Stimulated activated CD8-positive, alpha-beta memory T cell treated with anti-CD3 and anti-CD28 coated beads, Interleukin-4, amount 100 ng/mL, for 48 hours (primary cell): ENCODE measurements at regions not wholly inside any gene's neighbourhood (a gene's known extent, or its start where the extent isn't known, plus 50 kb on each side); places are given as distances from the start of the nearest gene placed in this dataset.

Experiments used
- DNase-seq: peaks from one replicate; pipeline ENCODE4 v3.0.0-alpha.2; 2020

DNA sequence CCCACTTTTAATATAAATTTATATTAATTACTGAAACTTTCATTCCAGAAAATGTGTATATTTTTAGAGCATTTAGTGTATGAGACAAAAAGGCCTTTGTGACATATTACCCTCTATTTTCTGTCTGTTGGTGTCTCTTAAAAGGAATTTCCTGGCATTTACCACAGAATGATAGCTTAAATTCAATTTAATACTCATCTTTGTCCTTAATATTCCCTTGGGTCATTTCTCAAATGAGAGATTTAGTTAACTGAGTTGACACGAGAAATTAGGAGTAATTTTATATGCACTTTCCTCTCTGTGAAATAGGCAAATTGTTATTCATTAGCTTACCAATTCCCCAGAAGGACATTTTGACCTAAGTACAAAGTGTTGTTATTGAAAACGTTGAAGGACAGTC lies 101.7 kb upstream of the CTTNBP2 start:
- no peak for DNase-seq

- no peak for DNase-seq
Observed at GRCh38 chr7:117975476-117975875, 102.2 kb upstream of the CTTNBP2 start.

DNA sequence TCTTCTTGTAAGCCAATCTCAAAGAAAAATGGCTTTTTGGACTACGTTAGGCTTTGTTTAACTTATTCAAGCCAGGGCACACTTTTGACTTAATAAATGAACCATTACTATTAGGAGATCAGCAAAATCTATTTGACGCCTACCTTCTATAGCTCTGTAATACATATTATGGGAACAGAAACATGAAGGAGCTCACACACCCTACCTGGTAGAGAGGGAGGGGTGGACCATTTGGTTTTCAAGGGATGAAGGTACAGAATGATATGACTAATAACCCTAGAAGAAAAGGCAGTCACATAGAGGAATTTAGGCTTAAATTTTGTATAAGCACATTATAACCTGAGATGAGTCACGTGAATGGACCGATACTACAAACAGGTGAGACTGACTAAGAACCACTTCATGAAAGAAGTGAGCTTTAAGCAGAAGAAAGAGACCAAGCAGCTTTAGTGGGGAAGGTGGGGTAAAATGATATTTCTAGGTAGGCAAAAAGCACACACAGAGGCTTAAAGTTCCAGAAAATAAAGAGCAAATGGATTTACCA lies 106.8 kb upstream of the CTTNBP2 start:
- no peak for DNase-seq

GRCh38 chr7:117982071-117983055 lies 109.1 kb upstream of the CTTNBP2 start:
- no peak for DNase-seq

- DNase-seq = no peak
Observed at GRCh38 chr7:117986645-117987269, 113.5 kb upstream of the CTTNBP2 start.

DNA sequence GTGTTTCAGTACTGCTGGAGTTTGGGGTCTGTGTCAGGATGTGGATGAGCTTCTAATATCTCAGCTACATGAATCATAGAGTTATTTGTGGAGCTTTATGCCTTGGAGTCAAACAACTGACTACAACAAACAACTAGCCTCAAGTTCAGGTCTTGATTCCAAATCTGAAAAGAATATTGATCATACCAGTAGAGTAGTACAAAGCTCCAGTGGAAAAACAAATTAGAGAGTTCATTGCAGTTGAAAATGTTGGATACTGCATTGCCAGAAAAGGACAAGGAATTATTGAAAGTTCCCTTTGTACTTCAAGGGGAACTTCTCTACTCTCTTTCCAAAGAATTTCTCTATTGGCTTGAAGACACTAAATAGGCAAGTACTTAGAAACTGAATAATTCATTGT lies 117.6 kb upstream of the CTTNBP2 start:
- DNase-seq = no peak

DNA sequence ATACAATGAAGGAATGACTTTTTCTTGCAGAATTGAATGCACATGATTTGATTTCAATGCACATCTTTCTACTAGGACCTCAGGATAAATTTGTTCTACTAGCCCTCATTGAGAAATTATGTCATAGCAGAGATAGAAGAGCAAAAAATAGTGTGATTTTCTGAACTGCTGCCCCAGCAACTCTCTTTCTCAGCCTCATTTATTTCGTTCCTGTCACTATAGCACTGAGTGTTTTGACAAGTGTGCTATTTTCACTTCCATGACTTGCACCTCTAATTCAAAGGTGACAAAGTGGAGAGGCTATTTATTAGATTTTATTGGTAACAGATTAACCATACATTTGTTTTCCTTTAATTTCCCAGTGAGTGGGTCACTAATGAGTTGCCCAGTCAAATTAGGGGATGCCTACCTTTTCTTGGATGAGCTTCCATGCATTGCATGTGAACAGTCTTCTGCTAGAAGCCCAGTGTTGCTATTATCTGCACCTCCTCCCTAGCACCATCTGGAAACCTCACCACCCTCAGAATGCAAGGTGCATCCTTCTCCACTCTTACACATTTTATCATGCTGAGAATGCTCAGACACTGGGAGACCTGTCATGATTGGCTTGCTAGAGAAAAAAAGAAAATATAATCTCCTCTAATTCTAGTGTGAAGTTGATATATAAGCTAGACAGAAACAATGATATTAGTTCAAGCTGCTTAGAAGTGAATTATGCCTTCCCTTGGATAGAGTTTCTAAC lies 119.6 kb upstream of the CTTNBP2 start:
- DNase-seq = no peak

GRCh38 chr7:117993377-117994003 lies 120.2 kb upstream of the CTTNBP2 start:
- DNase-seq = peak; percentile 24

DNA sequence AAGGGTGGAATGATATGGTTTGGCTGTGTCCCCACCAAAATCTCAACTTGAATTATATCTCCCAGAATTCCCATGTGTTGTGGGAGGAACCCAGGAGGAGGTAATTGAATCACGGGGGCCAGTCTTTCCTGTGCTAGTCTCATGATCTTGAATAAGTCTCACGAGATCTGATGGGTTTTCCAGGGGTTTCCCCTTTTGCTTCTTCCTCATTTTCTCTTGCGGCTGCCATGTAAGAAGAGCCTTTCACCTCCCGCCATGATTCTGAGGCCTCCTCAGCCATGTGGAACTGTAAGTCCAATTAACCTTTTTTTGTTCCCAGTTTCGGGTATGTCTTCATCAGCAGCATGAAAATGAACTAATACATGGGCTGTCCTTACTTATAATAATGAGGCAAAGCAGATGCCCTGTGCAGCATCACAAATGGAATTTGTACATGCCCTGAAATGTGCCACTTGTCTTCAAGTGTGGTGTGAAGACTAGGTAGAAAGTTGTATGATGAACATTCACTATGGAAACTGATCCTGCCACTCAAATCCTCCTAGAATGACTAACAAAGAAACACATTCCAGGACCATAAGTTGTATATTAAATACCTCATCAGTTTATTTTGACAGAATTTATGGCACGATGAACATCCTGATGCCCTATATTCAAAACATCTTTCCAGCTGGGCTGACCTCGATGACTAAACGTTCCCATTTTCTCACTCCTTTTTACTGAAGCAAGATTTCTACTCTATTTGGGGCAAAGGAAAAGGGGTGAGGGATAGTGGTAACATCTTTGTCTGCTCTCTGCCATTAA lies 122.8 kb upstream of the CTTNBP2 start:
- no peak for DNase-seq

GRCh38 chr7:117997862-117998825 lies 124.9 kb upstream of the CTTNBP2 start:
- DNase-seq = no peak

DNA sequence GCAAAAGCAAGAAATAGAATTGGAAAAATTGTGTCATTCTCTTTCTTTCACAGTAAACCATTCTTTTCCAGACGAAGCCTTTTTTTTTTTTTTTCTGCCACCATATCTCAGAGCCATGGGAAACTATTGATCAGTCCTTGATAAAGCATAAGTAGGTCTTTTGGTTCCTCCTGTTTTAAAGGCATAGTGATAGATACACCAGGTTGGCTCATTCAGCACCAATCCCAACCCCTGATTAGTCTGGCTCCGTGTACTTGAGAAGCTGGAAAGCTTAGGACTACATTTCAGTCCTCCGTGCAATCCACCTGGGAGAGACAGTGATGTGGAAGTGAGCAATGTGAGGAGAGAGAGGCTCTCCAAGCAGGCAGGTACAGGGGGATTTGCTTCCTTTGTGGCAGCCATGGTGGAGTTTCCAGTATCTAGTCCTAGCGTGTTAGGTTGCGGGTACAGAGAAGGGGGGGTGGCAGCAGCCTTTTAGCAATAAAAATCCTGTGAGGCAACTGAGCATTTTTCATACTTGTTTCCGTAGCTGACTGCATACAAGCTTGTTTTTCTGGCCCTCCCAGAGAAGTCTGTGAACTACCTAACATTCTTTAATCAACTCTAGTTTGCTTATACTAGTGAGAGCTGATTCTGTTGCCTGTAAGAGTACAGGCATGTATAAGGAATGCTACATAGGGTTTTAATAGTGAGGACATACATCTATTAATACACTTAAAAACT lies 127.4 kb upstream of the CTTNBP2 start:
- no peak for DNase-seq

- no peak for DNase-seq
Observed at GRCh38 chr7:118003476-118003875, 130.2 kb upstream of the CTTNBP2 start.

DNA sequence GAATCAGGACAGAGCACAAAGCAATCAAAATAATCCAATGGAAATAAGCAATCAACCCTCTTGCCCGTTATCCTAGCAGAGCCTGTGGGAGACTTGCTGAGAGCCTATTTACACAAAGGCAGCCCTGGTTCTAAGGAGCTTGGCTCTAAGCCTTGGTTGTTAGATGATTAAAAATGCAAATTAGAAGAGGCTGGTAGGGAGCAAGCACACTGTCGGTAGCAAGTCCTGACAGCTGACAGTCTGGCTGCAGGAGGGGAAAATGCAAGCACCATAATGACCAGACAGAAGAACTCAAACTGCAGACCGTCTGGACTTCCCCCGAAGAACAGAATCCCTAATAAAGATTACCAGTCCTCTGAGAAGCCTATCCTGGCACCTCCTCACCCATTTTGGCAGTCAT lies 131.8 kb upstream of the CTTNBP2 start:
- no peak for DNase-seq

- DNase-seq = no peak
Observed at GRCh38 chr7:118006979-118007378, 133.7 kb upstream of the CTTNBP2 start.

DNA sequence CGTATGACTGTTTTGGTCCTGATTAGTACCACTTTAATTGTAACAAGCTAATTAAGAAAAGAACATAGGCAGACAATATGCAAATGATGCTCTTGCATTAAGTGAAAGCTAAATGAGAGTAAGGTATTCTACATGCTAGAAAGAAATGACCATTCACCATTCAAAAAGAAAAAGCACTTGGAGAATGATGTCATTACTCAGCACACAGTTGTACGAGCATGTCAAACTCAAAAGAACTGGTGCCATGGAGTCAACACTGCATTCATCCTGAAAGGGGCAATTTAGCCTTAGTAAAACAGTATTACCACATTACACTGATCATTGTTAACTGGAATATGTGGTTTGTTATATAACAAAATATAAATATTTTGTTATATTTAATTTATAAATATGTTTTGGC lies 136.2 kb upstream of the CTTNBP2 start:
- no peak for DNase-seq

DNA sequence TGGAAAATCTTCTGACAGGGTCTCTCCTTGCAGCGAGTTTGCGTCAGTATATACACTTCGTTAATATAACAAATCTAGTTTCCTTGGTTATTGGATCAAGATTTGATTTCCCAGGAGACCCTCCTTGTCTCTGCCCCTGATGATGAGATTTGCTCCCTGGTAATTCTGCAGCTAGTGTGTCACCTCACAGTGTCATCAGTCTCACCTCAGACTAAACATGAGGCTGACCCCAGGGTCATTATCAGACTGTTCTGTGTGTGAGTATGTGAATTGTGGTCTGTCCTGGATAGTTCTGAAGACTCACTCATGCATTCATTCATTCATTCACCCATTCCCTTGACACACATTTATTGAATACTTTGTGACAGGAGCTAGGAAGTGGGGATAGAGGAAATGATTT lies 138.4 kb upstream of the CTTNBP2 start:
- DNase-seq = no peak

DNA sequence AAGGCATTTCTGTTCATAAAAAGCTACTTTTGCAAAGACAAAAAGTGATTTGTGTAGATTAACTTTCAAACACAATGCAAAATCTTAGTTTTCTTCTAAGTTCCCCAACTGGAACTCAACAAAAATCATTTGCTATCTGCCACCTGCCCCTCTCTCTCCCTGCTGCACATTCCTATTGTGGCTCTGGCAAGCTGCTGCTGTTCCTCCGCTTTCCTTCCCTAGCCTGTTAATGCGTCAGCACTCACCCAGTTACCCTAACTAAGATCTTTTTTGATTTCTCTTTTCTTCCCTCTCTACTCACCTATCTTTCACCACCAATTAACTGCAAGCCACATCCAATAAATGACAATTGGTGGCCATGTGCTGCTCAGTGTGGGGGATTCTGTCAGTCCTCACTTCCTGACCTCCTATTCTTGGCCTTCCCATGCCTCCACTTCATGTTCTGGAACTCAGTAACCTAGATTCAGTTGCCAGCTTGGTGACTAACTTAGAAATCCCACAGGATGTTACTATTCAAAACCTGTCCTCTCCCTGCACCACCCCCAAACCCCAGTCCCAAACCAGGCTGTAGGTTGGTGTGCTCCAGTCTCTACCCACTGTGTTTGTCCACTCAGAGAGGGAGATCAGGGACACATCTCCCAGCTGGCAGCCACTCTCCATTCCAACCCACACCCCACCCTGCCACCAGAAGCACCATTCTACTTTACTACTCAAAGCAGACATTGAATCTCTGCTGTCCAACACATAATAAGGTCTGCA lies 140.2 kb upstream of the CTTNBP2 start:
- no peak for DNase-seq

DNA sequence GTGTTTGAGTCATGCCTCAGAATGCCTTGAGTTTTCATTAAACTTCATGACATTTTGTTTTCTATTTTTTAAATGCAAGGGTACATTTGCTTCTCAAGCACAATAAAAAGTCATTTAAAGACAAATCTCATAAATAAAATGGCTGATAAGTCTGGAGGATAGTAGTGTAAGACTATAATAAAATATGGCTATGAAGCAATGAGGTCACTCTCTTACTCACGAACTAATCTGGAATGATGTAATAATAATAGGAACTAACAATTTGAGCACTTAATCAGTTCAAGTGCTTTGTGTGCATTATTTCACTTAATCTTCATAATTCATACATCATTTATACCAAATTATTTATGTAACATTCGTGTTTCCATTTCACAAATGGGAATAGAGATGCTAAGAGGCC lies 149.3 kb upstream of the CTTNBP2 start:
- DNase-seq = no peak

DNA sequence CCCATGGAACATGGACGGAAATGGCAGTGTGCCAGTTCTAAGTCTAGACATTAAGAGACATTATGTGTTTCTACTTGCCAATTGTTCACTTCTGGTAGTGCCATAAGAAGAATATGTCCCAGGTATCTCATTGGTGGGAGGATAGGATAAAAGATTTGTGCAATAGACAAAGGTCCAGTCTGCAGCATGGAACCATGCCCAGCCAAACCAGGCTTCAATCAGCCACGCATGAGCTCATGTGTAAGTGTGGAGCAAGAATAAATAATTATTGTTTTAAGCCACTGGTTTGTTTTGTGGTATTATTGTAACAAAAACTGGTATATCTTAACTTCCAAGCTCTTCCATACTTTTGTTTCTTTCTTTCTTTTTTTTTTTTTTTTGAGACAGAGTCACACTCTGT lies 153.6 kb upstream of the CTTNBP2 start:
- no peak for DNase-seq
